Stimulated activated CD4-positive, alpha-beta T cell treated with anti-CD3 and anti-CD28 coated beads, Interleukin-4, amount 100 ng/mL, for 24 hours (primary cell): ENCODE measurements at regions not wholly inside any gene's neighbourhood (a gene's known extent, or its start where the extent isn't known, plus 50 kb on each side); places are given as distances from the start of the nearest gene placed in this dataset.
"Not testable (repeated sequence)": the region's sequence is repeated elsewhere in the genome, so short reads cannot be mapped to it uniquely, and the experiment has no call there.

Experiments
- DNase-seq: peaks from one replicate; pipeline ENCODE4 v3.0.0-alpha.2; 2020

DNA sequence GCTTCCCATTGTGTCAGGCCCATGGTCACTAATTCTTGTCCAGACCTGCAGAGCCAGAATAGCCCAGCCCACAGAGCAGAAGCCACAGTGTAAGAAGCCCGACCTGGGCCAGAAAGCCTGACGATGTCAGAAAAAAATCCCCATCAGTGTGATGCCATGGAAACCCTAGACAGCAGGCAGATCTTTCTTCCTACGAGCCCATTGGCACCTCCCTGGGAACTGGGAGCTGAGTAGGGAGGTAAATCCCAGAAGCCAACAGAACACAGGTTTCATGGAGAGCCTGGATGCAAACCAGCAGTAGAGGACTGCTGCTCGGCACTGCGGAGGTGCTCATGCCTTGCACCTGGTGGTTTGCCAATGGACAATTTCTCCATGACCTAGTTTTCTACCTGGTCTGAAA is 82.2 kb upstream of the SLC22A16 start:
- no peak for DNase-seq

DNA sequence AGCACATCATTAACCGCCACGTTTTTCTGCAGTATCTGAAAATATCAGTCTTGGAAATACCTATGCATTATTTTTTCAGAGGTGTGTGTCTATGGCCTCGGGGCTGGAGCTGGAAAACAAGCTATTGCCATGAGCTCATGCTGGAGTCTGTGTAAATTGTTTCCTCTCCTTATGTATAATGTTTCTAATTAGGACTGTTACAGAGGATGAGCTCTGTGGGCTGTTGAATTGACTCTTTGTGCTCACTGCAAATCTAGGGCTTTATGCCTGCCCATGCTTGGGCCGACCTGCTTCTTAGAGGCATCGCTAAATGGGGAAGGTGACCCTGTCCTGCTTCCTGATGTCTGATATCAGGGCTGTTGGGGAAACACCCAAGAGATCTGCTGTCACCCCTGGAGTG is 80.8 kb upstream of the SLC22A16 start:
- no peak for DNase-seq

DNA sequence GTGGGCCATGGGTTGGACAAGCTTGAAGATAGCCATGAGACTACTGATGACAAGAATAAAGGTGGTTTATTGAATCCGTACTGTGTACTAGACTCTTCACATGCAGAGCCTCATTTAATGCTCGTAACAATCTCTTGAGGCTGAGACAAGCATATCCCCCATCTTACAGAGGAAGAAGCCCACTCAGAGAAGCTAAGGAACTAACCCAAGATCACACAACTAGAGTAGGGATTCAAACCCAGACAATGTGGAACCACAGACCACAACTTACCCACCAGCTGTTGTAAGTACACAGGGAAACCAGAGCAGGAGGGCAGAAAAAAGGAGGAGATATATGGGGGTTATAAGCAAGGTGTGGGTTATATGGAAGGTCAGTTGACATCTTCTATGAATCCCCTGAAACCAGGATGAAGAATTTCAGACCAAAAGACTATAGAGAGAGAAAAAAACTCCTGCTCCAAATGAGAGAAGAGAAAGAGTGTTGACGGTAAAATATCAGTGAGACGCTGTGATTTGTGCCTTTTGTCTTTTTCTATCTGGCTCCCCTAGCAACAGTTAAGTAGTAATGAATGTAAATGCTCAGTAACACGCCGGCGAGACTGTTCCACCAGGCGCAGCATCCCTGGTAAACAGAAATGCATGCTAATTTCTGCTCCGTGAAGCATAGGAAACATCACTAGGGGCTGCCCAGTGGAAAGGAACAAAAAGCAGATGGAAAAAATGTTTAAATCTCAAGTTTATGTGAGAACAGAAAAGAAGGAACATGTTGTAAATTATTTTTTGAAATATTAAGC is 80.1 kb upstream of the SLC22A16 start:
- no peak for DNase-seq

DNA sequence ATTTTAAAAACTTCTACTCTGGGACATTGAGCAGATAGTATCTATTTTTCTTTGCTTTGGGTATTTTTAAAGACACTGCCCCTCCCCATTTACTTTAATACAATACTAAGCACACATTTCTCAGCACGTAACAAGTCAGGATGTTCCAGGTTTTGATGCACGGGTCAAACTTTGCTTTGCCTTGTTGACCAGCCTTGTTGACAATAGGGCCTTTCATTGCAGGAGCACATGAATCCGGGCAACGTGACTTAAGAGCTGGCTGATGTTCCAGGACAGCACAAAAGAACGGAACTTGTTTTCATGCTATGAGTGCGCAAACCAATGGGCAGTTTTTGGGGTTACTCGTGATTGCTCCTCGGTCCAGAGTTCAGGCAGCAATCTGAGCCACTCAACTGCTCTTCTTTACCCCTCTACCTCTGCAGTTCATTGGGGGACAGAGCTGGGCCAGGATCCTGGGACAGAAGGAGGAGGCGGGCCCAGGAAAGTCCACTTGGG is 78.6 kb upstream of the SLC22A16 start:
- DNase-seq = no peak

DNA sequence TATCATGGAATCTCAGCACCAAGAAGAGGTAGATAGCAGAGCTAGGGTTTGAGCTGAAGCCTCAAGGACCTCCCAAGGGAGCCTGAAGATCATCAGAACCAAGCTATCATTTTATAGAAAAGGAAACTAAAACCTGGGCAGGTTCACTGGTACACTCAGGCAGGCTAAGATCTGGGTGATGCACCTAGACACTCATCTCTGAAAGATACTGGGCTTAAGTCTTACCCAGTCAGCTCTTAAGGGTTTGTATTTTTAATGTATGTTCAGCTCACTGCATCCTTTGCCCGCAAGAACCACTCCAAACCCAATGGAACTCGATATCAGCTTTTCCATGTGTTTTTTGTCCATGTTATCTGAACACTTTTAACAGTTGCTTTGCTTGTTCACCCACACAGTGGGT is 78.0 kb upstream of the SLC22A16 start:
- DNase-seq = no peak

DNA sequence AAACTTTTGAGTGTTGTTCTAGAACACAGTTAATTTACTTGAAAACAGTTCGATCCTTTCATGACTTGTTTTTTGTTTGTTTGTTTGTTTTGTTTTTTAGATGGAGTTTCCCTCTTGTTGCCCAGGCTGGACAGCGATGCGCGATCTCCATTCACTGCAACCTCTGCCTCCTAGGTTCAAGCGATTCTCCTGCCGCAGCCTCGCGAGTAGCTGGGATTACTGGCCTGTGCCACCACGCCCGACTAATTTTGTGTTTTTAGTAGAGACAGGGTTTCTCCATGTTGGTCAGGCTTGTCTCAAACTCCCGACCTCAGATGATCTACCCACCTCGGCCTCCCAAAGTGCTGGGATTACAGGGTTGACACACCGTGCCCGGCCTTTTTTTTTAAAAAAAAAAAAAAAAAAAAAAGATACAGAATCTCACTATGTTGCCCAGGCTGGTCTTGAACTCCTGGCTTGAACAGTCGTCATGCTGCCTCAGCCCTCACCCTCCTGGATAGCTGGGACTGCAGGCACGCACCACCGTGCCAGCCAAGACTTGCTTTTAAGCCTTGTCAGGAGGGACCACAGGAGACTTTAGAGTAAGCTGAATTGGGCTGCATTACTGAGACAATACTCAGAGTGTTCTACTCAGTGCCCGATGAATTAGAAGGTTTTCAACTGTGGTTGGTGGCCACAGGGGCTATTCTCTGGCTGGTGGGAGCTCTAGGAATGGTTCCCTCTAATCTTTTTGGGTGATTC is 76.7 kb upstream of the SLC22A16 start:
- DNase-seq = no peak

DNA sequence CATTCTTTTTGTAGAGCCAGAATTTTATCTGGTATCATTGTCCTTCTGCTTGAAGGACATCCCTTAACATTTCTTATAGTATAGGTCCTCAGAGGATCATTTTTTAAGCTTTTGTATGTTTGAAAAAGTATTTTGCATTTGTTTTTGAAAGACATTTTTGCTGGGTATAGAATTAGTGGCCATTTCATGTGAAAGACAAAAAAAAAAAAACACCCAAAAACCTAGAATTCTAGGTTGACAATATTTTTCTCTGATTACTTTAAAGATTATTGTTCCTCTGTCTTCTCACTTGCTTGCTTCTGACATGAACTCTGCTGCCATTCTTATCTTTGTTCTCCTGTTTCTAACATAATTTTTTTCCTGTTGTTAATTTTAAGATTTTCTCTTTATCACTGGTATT is 75.7 kb upstream of the SLC22A16 start:
- DNase-seq = no peak

DNA sequence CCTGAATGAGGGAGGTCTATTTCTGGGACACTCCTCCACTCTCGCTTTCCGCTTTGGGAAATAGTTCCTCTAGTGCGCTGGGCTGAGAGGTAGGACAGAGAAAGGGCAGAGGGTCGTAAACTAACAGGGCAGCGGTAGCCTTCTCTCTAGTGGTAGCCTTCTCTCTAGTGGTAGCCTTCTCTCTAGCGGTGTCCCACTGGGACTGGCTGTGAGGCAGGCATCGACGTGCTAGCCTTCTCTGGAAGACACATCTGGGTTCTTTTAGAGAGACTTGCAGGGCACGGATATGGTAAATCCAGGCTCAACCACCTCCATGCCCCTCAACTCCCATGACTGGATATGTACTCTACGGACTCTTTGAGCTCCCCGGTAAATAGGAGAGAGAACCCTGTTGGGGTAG is 74.7 kb upstream of the SLC22A16 start:
- DNase-seq = no peak

DNA sequence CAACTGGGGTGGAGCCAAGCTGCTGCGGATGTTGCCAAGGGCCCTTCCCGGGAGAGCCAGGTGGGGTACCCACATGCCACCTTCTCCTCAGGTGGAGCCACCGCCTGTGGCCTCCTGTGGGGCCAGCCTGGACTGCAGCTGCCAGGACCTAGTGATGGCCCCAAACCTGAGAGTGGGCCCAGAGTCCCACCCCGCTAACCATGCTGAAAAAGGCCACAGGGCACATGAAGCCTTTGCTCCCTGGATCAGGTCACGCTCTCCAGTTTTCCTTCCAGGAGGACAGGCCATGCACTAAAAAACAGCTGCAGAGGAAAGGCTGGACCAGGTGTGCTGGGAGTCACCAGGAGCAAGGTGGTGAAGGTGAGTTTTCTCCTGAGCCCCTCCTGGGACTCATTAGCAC is 73.9 kb upstream of the SLC22A16 start:
- no peak for DNase-seq

DNA sequence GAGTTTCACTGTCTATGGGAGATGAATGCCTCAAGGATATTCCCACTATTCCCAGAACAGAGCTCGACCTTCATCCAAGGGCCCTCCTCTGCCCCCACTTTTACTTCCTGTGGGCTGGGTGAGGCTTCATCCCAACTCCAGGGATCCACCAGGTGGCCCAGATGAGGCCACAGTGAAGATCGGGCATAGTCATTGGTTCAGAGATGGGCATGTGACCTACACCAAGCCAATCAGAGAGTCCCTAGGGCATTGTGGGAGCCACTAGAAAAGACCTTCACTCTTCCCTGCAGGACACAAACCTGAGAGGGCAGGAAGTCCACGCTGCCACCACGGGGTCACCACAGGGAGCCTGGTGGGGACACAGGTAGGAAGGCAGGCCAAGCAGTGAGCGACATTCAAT is 72.9 kb upstream of the SLC22A16 start:
- DNase-seq = no peak

DNA sequence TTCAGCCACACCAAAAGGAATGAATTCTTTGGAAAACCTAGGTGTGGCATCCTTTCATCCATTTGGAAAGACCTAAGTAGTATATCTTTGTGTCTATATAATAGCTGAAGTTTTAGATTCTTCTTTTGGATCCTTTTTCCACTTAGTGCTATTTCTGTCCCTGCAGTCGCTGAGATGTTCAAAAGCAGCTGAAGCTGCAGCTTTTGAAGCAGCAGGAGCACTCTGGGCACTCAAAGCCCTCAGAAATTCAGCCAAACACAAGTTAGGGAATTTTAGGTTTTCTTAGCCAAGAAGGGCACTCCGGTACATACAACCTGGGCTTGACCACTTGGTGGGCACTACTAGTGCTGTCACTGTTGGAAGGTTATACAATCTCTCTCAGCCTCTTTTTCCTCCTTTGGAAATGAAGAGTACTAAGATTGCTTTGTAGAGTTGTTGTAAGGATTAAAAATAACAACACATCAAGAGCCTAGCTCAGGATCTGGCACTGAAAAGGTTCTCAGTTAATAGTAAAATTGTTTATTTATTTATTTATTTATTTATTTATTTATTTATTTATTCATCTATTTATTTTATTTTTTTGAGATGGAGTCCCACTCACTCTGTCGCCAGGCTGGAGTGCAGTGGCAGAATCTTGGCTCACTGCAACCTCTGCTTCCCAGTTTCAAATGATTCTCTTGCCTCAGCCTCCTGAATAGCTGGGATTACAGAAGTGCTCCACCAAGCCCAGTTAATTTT is 71.9 kb upstream of the SLC22A16 start:
- DNase-seq = no peak

DNA sequence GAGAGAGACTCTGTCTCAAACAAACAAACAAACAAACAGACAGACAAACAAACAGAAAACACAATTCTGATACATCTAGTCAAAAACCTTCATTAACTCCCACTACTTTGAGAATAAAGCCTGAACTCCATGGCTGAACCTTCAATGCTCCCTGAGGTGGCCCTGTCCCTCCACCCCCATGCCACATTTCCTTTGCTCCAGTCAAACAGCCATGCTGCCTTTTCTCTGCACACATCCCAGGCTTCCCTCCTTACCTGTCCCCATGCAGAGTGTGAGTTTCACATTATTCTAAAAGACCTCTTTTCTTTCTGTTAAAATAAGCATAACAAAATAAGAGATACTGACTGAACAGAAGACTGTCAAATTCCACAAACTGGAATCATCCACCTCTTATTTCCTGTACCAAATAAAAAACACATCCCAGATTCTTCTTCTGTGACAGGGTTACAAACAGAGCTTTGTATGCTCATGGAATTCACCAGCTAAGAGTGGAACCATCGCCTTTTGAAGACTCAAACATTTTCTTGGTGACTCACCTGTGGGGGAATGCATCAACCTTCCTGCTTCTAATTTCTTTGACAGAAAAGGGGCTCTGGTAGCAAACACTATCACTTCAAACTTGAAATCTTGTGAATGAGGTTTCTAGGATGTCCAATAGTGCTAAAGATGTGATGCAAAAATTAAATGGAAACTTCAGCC is 71.0 kb upstream of the SLC22A16 start:
- no peak for DNase-seq

DNA sequence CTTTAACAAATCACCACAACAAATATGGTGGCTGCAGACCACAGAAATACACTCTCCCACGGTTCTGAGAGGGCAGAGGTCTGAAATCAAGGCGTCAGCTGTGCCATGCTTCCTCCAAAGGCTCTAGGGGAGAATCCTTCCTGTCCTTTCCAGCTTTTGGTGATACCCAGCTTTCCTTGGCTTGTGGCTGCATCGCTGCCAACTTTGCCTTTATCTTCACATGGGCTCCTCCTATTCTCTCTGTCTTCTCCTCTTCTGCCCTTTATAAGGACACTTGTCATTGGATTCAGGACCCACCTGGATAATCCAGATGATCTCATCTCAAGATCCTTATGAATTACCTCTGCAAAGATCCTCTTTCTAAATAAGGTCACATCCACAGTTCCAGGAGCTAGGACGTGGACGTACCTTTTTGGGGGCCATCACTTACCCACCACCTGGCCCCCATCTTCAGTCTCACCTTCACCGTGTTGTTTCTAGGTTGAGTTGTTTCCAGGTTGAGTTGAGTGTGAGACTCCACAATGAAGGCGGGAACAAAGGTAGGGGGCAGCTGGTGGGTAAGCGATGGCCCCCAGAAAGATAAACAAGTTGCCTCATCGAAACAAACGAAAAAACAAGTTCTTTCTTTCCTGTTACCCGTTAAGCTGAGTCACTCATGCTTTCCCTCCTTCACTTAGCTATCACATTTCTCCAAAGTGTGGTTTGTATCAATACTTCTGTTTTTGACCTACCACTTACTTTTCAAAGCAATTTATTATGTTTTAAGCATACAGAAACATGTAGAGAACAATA is 68.9 kb upstream of the SLC22A16 start:
- DNase-seq = no peak

DNA sequence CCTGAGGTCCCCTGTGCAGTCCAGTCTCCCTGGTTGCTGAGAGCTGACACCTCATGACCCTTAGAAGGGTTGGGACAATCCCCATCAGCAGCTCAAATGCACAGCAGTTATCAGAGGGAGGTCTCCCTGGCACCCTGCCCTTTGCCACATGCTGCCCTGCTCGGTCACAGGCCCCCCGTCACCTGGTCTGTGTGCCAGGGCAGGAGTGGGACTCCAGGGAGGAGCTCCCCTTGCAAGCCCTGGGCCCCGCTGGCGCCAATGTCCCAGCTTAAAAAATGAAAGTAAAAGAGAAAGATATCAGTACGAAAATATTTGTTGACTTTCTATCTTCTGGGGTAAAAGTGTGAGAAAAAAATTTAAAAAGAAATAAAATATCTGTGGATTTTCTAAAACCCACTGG is 68.1 kb upstream of the SLC22A16 start:
- DNase-seq = no peak

DNA sequence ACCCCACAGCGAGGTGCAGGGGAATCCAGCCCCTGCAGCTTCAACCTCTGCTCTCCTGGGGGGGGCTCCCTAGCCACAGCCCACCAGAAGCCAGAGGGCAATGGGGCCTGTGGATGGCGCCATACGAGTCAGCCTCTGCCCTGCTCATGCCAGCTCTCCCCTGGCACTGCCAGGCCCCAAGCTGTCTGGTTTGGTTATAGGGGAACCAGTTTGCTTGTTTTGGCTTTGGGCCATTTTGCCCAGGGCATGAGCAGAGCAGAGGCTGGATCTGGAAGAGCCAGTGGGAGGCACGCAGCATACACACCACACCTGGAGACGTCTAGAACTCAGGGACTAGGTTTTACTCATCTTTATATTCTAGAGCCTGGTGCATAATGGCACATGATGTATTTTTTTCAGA is 66.7 kb upstream of the SLC22A16 start:
- DNase-seq = no peak

DNA sequence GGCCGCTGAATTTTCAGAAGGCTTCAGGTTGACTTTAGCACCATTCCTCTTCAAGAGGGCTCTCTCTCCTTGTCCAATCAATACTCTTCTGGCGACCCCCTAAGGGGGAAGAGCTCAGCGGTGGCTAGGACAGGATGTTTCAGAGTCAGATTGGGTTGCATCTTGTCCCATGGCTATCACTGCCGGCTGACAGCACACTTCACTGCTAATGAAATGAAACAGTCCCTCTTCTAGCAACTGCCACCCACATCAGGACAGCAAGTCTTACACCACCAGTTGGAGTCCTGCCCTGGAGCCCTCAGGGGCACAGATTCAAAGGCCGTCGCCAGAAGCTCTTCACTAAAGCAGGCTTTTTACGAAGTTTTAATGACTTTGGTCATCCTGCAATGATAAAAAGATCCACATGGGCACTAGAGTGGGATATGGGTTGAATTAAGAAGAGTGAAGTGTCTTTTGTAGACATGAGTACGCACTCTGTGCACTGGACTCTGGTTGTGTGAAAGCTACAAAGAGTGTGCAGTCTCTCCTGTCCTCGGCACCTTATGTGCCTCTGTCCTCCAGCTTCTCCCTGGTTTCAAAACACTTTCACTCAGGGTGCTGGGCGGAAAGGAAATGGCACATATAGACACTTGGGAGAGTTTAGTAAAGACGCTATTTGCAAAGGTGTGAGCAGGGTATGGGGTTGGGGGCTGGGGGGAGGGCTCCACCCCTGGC is 66.1 kb upstream of the SLC22A16 start:
- DNase-seq = no peak

DNA sequence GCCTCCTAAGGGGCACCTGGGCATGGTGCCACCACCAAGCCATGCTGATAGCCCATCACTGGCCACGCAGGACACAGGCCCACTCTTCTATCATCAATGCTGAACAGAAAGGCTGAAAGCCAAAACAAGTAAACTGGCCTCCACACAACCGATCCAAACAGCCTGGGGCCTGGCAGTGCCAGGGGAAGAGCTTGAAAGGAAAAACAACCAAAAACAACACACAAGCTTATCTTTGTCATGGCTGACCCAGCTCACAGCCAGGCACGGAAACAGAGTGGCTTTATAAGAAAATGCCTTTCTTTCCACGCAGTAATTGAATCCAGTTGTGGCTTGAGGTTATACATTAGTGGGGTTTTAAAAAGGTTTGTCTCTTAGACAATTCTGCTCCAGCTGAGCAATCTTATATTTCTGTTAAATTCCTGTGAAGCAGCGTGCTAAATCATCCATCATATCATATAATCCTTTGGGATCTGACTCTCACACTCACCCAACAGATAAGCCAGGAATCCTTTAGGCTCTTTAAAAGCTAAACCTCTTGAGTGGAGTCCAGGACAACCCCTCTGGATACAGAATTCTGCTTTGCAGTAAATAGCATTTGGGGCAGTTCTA is 65.4 kb upstream of the SLC22A16 start:
- DNase-seq = no peak

DNA sequence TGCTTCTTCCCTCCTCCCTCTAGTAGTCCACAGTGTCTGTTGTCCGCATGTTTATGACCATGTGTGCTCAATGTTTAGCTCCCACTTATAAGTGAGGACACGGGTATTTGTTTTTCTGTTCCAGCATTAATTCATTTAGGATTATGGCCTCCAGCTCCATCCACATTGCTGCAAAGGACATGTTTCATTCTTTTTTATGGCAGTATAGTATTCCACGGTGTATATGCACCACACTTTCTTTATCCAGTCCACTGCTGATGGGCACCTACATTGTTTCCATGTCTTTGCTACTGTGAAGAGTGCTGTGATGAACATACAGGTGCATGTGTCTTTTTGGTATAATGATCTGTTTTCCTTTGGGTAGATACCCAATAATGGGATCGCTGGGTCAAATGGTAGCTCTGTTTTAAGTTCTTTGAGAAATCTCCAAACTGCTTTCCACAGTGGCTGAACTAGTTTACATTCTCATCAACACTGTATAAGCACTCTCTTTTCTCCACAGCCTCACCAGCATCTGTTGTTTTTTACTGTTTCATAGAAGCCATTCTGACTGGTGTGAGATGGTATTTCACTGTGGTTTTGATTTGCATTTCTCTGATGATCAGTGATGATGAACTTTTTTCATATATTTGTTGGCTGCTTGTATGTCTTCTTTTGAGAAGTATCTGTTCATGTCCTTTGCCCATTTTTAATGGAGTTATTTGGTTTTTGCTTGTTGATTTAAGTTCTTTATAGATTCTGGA is 63.0 kb upstream of the SLC22A16 start:
- DNase-seq = not testable (repeated sequence)

DNA sequence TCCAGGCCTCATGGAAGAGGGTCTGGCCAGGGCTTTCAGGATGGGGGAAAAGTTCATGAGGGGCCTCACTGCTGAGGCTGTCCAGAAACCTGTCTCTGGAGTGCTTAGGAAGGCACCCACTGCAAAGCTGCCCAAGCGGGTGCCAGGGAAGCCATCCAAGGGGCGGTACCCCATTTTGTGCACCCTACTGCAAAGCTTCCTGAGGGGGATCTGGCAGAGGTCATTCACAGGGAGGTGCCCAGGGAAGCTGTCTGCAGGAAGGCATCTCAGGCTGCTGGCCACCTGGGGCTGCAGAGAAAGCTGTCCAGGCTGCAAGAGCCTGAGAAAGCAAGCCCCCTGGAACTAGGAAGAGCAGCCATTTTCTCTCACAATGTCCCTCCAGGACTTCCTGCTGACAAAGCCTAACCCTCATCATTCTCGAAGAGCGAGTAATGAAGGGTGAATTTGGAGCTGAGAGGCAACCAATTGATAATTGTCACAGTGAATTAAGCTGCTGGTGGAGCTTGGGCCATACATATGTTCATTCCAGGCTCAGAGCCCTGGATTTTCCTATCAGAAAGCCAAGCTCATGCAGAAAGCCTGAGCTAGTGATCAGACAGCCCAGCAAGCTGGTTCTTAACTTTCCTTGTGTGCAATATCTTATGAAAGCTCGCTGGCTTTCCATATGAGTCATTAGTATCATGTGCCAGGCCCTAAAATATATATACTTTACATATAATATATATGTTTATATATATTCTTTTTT is 62.2 kb upstream of the SLC22A16 start:
- no peak for DNase-seq
